ENCODE measurements at regions not wholly inside any gene's neighbourhood (a gene's known extent, or its start where the extent isn't known, plus 50 kb on each side); places are given as distances from the start of the nearest gene placed in this dataset.
"Not testable (repeated sequence)": the region's sequence is repeated elsewhere in the genome, so short reads cannot be mapped to it uniquely, and the experiment has no call there.

GRCh38 chr16:33771211-33771610, 311.8 kb downstream of the TP53TG3F start:
- DNase-seq = peak in 1 of 5 donors; percentile 55
- H3K27me3 ChIP-seq; H3K9me3 ChIP-seq; H3K4me3 ChIP-seq; H3K27ac ChIP-seq; intact Hi-C loops (cut with DNase I); H3K36me3 ChIP-seq; H3K4me1 ChIP-seq; ATAC-seq: not testable (repeated sequence)
- WGBS, 4 donors = 60 to 80% (median 74%) methylated on average over 1 to 17 of the region's 22 CpGs

GRCh38 chr16:33773966-33774365, 314.6 kb downstream of the TP53TG3F start:
- not testable (repeated sequence) for DNase-seq

GRCh38 chr16:33774724-33775123, 315.3 kb downstream of the TP53TG3F start:
- H3K27ac ChIP-seq; H3K4me3 ChIP-seq; H3K4me1 ChIP-seq; H3K36me3 ChIP-seq; ATAC-seq; DNase-seq; intact Hi-C loops (cut with DNase I); H3K27me3 ChIP-seq; H3K9me3 ChIP-seq: not testable (repeated sequence)
- WGBS, 4 donors = 50 to 61% (median 53%) methylated on average over 1 of the region's 1 CpG

More at GRCh38 chr16:33773966-33774365, 314.6 kb downstream of the TP53TG3F start:
- 45 to 85% (median 69%) methylated on average over 2 of the region's 2 CpGs for WGBS, 4 donors
- H3K36me3 ChIP-seq; H3K27me3 ChIP-seq; ATAC-seq; H3K4me1 ChIP-seq; H3K27ac ChIP-seq; intact Hi-C loops (cut with DNase I); H3K4me3 ChIP-seq; H3K9me3 ChIP-seq: not testable (repeated sequence)

- DNase-seq; H3K9me3 ChIP-seq; H3K27ac ChIP-seq; H3K27me3 ChIP-seq; H3K36me3 ChIP-seq; intact Hi-C loops (cut with DNase I); ATAC-seq; H3K4me1 ChIP-seq; H3K4me3 ChIP-seq: not testable (repeated sequence)
- no CpG with 5 or more reads among the region's 16 CpGs for WGBS, 4 donors
Measured at GRCh38 chr16:33816328-33816944, 357.0 kb downstream of the TP53TG3F start.

- H3K9me3 ChIP-seq; H3K27me3 ChIP-seq; H3K27ac ChIP-seq; intact Hi-C loops (cut with DNase I); H3K36me3 ChIP-seq; H3K4me1 ChIP-seq; ATAC-seq; H3K4me3 ChIP-seq: not testable (repeated sequence)
- peak in 1 of 5 donors; percentile 17 for DNase-seq
- WGBS, 4 donors = 77 to 83% (median 83%) methylated on average over 6 to 18 of the region's 25 CpGs; no CpG with 5 or more reads in 1 of the 4 donors
Measured at GRCh38 chr16:33824736-33825135, 365.3 kb downstream of the TP53TG3F start.

- H3K36me3 ChIP-seq; intact Hi-C loops (cut with DNase I); H3K9me3 ChIP-seq; DNase-seq; H3K27ac ChIP-seq; H3K4me3 ChIP-seq; H3K27me3 ChIP-seq; ATAC-seq; H3K4me1 ChIP-seq: not testable (repeated sequence)
- whole genome bisulfite sequencing, 4 donors = 50 to 75% (median 54%) methylated on average over 1 to 2 of the region's 5 CpGs
Measured at GRCh38 chr16:33827522-33827921, 368.1 kb downstream of the TP53TG3F start.

GRCh38 chr16:33839157-33839556, 379.7 kb downstream of the TP53TG3F start:
- H3K9me3 ChIP-seq; H3K27ac ChIP-seq; H3K4me3 ChIP-seq; DNase-seq; H3K4me1 ChIP-seq; intact Hi-C loops (cut with DNase I); ATAC-seq; H3K27me3 ChIP-seq; H3K36me3 ChIP-seq: not testable (repeated sequence)
- no CpG with 5 or more reads among the region's 3 CpGs for WGBS, 4 donors

GRCh38 chr16:33844533-33844932, 385.1 kb downstream of the TP53TG3F start:
- ATAC-seq; H3K4me1 ChIP-seq; H3K9me3 ChIP-seq; H3K4me3 ChIP-seq; H3K27me3 ChIP-seq; H3K27ac ChIP-seq; H3K36me3 ChIP-seq; intact Hi-C loops (cut with DNase I): not testable (repeated sequence)
- 20 to 72% (median 39%) methylated on average over 1 to 8 of the region's 10 CpGs for WGBS, 4 donors
- TF ChIP-seq CTCF (IDR thresholded peaks at IDR 0.05) = peak in 7 of 12 donors; percentile 8 to 26 (median 15)
- DNase-seq = peak in 3 of 5 donors; percentile 27 to 38 (median 35)

Data from heart left ventricle (tissue), 16 donors.